ENCODE measurements at regions not wholly inside any gene's neighbourhood (a gene's known extent, or its start where the extent isn't known, plus 50 kb on each side); places are given as distances from the start of the nearest gene placed in this dataset.

DNA sequence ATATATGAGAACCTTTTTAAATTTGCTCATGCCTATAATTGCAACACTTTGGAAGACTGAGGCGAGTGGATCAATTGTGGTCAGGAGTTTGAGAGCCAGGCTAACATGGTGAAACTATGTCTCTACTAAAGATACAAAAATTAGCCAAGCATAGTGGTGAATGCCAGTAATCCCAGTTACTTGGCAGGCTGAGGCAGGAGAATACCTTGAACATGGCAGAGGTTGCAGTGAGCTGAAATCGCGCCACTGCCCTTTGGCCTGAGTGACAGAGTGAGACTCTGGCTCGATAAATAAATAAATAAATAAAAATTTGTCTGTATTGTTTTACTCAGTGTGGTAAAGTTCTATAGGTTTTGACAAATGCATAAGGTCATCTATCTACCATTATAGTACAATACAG is 218.2 kb downstream of the ZC4H2 start:
- no peaks in the 10 kb centered on the region for H3K9me1 ChIP-seq (ENCODE audit: control insufficient read depth, extremely low read depth, insufficient read depth, low read length)
- H3K36me3 ChIP-seq (ENCODE audit: control insufficient read depth in 2 of 2, extremely low read depth in 1 of 2, insufficient read depth in 2 of 2, low read length in 2 of 2), result no peaks in the 10 kb centered on the region
- H3K4me1 ChIP-seq (ENCODE audit: control insufficient read depth, extremely low read depth, insufficient read depth, low read length), result no peaks in the 10 kb centered on the region
- no peaks in the 10 kb centered on the region for H4K20me1 ChIP-seq (ENCODE audit: control insufficient read depth, extremely low read depth, insufficient read depth, low read length)
- H3K4me3 ChIP-seq (ENCODE audit: control insufficient read depth in 2 of 3, extremely low read depth in 1 of 3, insufficient read depth in 2 of 3, low read depth in 1 of 3, low read length in 3 of 3), result no peak overlapping the region
- H3K27me3 ChIP-seq (ENCODE audit: control insufficient read depth, extremely low read depth, insufficient read depth, low read length), result no peaks in the 10 kb centered on the region
- peaks cover 3% of the 10 kb centered on the region for H3K9me3 ChIP-seq (ENCODE audit: control insufficient read depth, low read depth, low read length)
- TF ChIP-seq, protein P1, sequence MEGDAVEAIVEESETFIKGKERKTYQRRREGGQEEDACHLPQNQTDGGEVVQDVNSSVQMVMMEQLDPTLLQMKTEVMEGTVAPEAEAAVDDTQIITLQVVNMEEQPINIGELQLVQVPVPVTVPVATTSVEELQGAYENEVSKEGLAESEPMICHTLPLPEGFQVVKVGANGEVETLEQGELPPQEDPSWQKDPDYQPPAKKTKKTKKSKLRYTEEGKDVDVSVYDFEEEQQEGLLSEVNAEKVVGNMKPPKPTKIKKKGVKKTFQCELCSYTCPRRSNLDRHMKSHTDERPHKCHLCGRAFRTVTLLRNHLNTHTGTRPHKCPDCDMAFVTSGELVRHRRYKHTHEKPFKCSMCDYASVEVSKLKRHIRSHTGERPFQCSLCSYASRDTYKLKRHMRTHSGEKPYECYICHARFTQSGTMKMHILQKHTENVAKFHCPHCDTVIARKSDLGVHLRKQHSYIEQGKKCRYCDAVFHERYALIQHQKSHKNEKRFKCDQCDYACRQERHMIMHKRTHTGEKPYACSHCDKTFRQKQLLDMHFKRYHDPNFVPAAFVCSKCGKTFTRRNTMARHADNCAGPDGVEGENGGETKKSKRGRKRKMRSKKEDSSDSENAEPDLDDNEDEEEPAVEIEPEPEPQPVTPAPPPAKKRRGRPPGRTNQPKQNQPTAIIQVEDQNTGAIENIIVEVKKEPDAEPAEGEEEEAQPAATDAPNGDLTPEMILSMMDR (optimal IDR thresholded peaks at IDR 0.05 in 1 of 3, IDR thresholded peaks at IDR 0.05 in 1 of 3, conservative IDR thresholded peaks at IDR 0.05 in 1 of 3; ENCODE audit: extremely low read depth in 1 of 3, insufficient read depth in 2 of 3, low read length in 3 of 3), result no peak
- TF ChIP-seq EZH2 (IDR thresholded peaks at IDR 0.05; ENCODE audit: low read length), result no peak
- no peak for FAIRE-seq
- H2AFZ ChIP-seq (ENCODE audit: control insufficient read depth, low read length), result no peak overlapping the region
- H3K79me2 ChIP-seq (ENCODE audit: control insufficient read depth, insufficient read depth, low read length), result no peaks in the 10 kb centered on the region
- H3K9ac ChIP-seq (ENCODE audit: control insufficient read depth, extremely low read depth, insufficient read depth, low read length), result no peak overlapping the region
- H3K27ac ChIP-seq (ENCODE audit: control insufficient read depth, insufficient read depth, low read length), result no peak overlapping the region
- H3K4me2 ChIP-seq (ENCODE audit: control insufficient read depth, extremely low read depth, insufficient read depth, low read depth, low read length), result no peak overlapping the region
- dilution Hi-C loops (cut with MboI; ENCODE audit: extremely low pct_ligation_motif_present, low sequenced_read_pairs), result no loop called here
- no peak for DNase-seq (ENCODE audit: low read depth, low spot score)

DNA sequence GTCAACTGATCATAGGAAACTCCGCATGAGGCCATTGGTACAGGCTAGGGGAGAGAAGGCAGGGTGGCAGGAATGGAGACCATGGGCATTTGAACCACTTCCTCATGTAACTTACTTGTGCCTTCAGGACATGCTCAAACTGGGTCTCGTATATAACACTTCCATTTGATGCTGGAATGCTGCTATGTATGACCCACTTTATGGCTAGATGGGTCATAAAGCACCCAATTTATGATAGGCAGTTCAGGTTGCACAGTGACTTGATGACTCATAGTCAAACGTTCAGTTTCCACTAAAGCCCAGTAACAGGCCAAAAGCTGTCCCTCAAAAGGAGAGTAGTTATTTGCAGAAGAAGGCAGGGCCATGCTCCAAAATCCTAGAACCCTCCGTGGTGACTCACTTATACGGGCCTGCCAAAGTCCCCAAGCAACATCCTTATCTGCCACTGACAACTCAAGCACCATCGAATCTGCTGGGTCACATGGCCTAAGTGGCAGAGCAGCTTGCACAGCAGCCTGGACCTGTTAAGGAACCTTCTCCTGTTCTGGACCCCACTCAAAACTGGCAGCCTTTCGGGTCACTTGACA is 236.4 kb downstream of the ZC4H2 start:
- Histone ChIP-seq H3K27me3 (ENCODE audit: control insufficient read depth, extremely low read depth, insufficient read depth, low read length) (no peaks in the 10 kb centered on the region), H3K4me3 (ENCODE audit: control insufficient read depth in 2 of 3, extremely low read depth in 1 of 3, insufficient read depth in 2 of 3, low read depth in 1 of 3, low read length in 3 of 3) (no peak overlapping the region), H3K4me2 (ENCODE audit: control insufficient read depth, extremely low read depth, insufficient read depth, low read depth, low read length) (no peak overlapping the region), H2AFZ (ENCODE audit: control insufficient read depth, low read length) (no peak overlapping the region), H3K27ac (ENCODE audit: control insufficient read depth, insufficient read depth, low read length) (no peak overlapping the region), H3K36me3 (ENCODE audit: control insufficient read depth in 2 of 2, extremely low read depth in 1 of 2, insufficient read depth in 2 of 2, low read length in 2 of 2) (no peaks in the 10 kb centered on the region), H3K4me1 (ENCODE audit: control insufficient read depth, extremely low read depth, insufficient read depth, low read length) (no peaks in the 10 kb centered on the region), H3K79me2 (ENCODE audit: control insufficient read depth, insufficient read depth, low read length) (no peaks in the 10 kb centered on the region), H3K9ac (ENCODE audit: control insufficient read depth, extremely low read depth, insufficient read depth, low read length) (no peak overlapping the region), H3K9me1 (ENCODE audit: control insufficient read depth, extremely low read depth, insufficient read depth, low read length) (no peaks in the 10 kb centered on the region), H3K9me3 (ENCODE audit: control insufficient read depth, low read depth, low read length) (no peaks in the 10 kb centered on the region), H4K20me1 (ENCODE audit: control insufficient read depth, extremely low read depth, insufficient read depth, low read length) (no peaks in the 10 kb centered on the region)
- TF ChIP-seq, protein P1 (optimal IDR thresholded peaks at IDR 0.05 in 1 of 3, IDR thresholded peaks at IDR 0.05 in 1 of 3, conservative IDR thresholded peaks at IDR 0.05 in 1 of 3; ENCODE audit: extremely low read depth in 1 of 3, insufficient read depth in 2 of 3, low read length in 3 of 3), result no peak
- dilution Hi-C loops (cut with MboI; ENCODE audit: extremely low pct_ligation_motif_present, low sequenced_read_pairs), result no loop called here
- DNase-seq (ENCODE audit: low read depth, low spot score) (no peak), FAIRE-seq (no peak)
